SW 1271 (cell line): ENCODE measurements at regions not wholly inside any gene's neighbourhood (a gene's known extent, or its start where the extent isn't known, plus 50 kb on each side); places are given as distances from the start of the nearest gene placed in this dataset.
"Not testable (repeated sequence)": the region's sequence is repeated elsewhere in the genome, so short reads cannot be mapped to it uniquely, and the experiment has no call there.

Experiments used
- DNase-seq, 2 experiments: peaks; one replicate each; lab custom pipeline; 2025; lab: John Stamatoyannopoulos, UW

DNA sequence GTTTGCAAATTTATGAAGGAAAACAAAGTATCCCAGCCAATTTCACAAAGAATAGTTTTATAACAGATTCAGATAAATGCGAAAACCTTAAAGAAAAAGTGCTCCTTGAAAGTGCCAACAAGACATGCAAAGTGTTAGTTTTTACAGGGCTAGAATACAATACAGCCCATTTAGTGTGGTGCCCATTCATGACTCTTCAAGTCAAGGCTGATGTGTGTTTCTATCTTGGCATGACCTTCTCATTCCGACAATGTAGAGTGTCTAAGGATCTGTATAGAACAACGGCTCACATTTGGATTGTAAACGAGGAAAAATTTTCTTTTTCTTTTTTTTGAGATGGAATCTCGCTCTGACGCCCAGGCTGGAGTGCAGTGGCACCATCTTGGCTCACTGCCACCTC is 205.2 kb upstream of the SEMA6A start:
- no peak for DNase-seq

DNA sequence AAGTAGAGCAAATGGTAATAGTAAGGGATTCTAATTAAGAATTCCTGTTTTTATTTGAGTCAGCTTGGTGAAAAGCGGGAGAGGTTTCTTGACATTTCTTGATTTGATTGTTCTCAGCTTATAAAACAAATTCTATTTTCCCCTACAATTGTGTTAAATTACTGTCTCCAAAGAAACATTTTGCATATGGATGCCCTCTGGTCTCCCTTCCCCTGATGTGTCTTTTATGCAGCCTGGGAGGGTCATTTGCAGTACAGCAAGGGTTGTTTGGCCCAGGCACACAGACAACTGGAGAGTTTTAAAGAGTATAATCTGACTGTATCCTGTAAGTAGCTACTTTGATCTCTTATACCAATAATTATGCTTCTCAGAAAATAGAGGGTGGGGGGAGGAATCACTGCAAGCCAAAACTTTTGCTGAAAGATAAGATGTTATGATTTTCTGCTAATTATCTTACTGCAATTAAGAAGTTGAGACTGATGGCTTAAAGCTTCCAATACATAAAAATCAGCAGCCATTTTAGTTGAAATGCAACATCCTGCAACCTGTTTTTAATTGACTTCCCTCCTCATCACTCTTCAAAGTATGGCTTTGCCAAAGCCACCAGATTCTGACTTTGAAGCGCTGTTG is 204.1 kb upstream of the SEMA6A start:
- DNase-seq: no peak

- DNase-seq: no peak
Observed at GRCh38 chr5:116778032-116778431, 203.4 kb upstream of the SEMA6A start.

GRCh38 chr5:116773926-116774325 is 199.3 kb upstream of the SEMA6A start:
- no peak for DNase-seq

DNA sequence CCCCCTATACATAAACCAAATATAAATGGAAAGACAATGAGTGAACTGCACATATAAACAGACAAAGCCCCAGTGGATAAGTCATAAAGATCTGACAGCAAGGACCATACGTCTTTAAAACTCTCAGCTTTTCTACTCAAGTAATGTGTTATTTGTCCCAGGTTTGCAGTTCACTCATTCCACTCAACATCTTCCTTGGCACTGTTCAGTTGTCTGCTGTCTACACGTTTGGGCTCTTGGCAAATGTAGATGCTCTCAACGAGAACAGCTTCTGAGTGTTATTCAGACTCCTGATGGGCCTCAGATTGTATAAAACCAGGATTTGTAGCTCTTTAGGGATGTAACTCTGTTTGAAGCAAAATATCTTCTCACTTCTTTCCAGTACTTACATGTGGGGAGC is 198.2 kb upstream of the SEMA6A start:
- DNase-seq: no peak

GRCh38 chr5:116772152-116772501 is 197.5 kb upstream of the SEMA6A start:
- no peak for DNase-seq

GRCh38 chr5:116771466-116772151 is 197.0 kb upstream of the SEMA6A start:
- no peak for DNase-seq

GRCh38 chr5:116769953-116770352 is 195.3 kb upstream of the SEMA6A start:
- DNase-seq: not testable (repeated sequence)

GRCh38 chr5:116769470-116769869 is 194.8 kb upstream of the SEMA6A start:
- no peak for DNase-seq

DNA sequence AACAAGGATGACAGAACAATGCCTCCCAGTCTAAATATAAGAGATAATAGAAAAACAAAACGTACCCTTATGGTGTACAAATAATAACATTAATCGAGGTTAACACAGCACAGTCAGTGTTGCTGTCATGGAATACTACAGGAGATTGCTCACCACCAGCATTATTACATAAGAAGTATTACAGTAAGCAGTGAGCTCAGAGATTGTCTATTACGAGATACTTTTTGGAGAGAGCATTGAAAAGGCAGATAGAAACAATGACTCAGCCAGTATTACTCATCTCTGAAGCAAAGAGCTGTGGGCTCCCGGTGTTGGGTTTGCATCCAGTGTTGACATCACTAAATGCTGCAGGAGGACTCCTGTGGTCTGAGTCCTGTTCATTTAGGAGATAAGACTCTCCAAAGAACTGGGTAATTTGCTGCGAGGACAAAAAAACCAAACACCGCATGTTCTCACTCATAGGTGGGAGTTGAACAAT is 191.9 kb upstream of the SEMA6A start:
- peak in 1 of 2 experiments; percentile 61 for DNase-seq

DNA sequence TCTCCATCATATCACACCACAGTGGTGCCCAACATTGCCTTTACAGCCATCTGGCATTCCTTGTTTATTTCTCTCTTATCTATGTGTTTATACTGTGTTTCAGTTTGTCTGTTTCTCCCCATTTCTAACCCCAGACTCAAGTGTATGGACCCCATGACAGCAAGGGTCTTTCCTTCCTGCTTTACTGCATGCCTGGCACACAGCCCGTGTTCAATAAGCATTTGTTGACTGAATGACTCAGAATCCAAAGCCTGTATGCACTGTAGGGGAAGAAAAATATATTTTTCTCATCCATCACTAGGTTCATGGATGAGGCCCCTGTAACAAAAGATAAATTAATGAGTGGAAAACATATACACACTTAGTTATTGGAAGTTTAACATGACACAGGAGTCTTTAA is 190.8 kb upstream of the SEMA6A start:
- no peak for DNase-seq

- no peak for DNase-seq
Observed at GRCh38 chr5:116764941-116765340, 190.3 kb upstream of the SEMA6A start.

GRCh38 chr5:116763987-116764866 is 189.6 kb upstream of the SEMA6A start:
- DNase-seq: no peak

- DNase-seq: no peak
Observed at GRCh38 chr5:116759860-116760640, 185.4 kb upstream of the SEMA6A start.

DNA sequence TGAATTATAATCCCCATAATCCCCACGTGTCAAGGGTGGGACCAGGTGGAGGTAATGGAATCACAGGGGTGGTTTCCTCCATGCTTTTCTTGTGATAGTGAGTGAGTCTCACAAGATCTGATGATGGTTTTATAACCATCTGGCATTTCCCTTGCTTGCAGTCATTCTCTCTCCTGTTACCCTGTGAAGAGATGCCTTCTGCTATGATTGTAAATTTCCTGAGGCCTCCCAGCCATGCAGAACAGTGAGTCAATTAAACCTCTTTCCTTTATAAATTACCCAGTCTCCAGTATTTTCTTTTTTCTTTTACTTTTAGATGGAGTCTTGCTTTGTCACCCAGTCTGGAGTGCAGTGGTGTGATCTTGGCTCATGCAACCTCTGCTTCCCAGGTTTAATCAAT is 182.7 kb upstream of the SEMA6A start:
- no peak for DNase-seq

DNA sequence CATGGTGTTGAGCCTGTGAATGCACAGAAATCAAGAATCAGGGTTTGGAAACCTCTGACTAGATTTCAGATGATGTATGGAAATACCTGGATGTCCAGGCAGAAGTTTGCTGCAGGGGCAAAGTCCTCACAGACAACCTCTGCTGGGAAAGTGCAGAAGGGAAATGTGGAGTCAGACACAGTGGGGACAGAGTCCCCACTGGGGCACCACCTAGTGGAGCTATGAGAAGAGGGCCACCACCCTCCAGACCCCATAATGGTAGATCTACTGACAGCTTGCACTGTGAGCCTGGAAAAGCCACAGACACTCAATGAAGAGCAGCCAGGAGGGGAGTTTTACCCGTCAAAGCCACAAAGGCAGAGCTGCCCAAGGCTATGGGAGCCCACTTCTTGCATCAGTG is 181.9 kb upstream of the SEMA6A start:
- no peak for DNase-seq

- no peak for DNase-seq
Observed at GRCh38 chr5:116754556-116754955, 179.9 kb upstream of the SEMA6A start.

DNA sequence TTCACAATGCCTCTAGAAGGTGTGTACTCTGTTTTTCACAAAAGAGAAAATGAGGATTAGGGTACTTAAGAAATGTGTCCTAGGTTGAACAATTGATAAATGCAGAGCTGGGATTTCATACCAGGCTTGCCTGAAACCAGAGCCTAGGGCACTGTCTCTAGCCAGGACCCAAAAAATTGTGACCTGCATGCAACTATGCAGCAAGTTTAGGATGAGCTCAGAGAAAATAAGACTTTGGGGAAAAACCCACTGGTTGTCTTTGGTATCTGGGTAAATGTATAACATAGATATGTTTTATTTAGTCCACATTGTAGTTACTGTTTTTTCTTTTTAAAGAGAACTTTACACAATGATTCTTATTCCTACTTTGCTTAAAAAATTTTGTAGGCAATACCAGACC is 177.1 kb upstream of the SEMA6A start:
- DNase-seq: no peak

DNA sequence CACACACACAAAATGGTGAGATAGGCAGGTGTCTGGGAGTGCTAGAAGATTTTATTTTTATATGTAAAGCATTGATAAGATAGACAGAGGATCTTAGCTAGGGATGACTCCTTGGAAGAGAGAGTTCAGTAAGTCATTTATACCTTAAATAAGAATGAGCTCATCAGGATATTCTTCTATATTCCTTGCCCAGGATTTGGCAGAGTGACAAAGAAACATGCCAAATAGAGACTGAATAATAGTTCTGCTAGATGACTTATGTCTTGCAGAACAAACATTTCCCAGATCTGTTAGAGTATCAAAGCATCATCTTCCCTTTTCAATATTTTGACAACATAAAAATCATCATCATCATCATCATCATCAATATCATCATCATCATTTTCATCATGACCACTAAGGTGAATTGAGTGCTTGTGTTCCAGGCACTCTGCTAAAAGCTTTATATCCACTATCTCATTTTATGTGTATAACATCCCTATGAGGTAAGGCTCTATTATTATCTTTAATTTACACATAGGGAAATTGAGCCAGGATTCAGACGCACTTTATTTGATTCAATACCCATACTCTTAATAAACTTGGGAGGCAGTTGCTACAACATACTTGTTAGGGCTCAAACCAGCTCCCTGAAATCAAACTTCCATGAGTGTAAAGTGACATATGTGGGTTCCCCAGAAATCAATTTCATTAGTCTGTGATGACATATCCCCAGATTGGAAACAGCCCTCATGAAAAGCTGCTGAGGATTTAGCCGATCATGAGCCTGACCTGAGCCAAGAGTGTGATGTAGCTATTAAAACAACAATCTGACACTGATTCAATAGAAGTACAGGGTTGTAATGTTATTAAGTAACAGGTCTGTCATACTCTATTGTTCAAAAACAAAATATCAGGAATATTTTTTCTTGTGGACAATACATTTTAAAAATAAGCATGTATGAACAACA is 176.3 kb upstream of the SEMA6A start:
- no peak for DNase-seq

DNA sequence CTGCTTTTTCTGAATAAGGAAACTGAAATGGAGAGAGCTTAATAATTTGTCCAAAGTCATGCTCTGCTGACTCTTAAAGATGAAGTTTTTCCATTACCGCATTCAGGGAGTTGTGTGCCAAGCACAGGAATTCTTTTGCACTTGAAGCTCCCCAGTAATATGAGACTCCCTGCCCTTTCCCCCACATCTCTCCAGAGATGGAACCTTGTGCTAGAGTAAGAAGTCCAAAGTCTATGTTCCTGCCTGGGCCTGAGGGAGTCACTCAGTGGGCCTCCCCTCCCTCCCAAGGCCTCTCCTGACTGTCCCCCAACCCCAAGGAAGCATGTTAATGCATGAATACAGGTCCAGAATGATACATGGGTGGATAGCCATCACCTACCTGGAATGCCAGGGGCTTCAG is 173.3 kb upstream of the SEMA6A start:
- DNase-seq: no peak

DNA sequence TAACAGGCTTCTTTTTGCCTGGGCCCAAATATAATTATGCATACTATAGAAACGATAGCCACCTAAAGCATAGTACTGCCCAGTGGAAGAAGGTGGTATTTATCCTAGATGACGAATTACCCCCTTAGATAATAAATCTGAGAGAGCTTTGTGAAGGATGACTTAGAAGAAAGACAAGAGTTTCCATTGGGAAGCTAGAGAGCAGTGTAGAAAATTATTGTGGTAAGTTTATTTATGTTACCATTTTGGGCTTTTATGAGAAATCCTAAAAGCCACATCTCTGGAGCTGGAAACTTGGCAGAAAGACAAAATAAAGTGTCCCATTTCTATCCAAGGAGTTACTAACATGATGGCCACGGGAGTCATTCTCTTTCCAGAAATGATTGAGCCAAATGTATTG is 172.0 kb upstream of the SEMA6A start:
- DNase-seq: no peak
